H9 (cell line): ENCODE measurements at regions not wholly inside any gene's neighbourhood (a gene's known extent, or its start where the extent isn't known, plus 50 kb on each side); places are given as distances from the start of the nearest gene placed in this dataset.
A peak's percentile ranks its signal among the peaks of the same experiment; 100 is the strongest.

ENCODE experiments used
- DNase-seq: peaks from one replicate; pipeline ENCODE4 v3.0.0-alpha.2; 2017
- H2AFZ ChIP-seq: one replicate; pipeline ENCODE4 v1.6.1; 2013; ENCODE audit warnings: mild to moderate bottlenecking, low read length, control low read depth, moderate library complexity
- H2AK5ac ChIP-seq: 2 replicates; pipeline ENCODE4 v1.6.1; 2013; ENCODE audit warnings: low read length, control low read depth, mixed read lengths; ENCODE audit not compliant: insufficient read length
- H2BK120ac ChIP-seq: one replicate; pipeline ENCODE4 v1.6.1; 2013; ENCODE audit warnings: low read depth, mild to moderate bottlenecking, low read length, control low read depth, inconsistent platforms; ENCODE audit not compliant: poor library complexity, severe bottlenecking
- H2BK12ac ChIP-seq: 2 replicates; pipeline ENCODE4 v1.6.1; 2013; ENCODE audit warnings: low read length, control low read depth, mixed read lengths, low read depth; ENCODE audit not compliant: insufficient read length
- H2BK15ac ChIP-seq: 2 replicates; pipeline ENCODE4 v1.6.1; 2013; ENCODE audit warnings: low read depth, low read length, control low read depth
- H2BK20ac ChIP-seq: one replicate; pipeline ENCODE4 v1.6.1; 2013; ENCODE audit warnings: low read depth, mild to moderate bottlenecking, low read length, control low read depth, inconsistent platforms; ENCODE audit not compliant: poor library complexity, severe bottlenecking
- H2BK5ac ChIP-seq: 2 replicates; pipeline ENCODE4 v1.6.1; 2013; ENCODE audit warnings: low read length, control low read depth, mixed read lengths; ENCODE audit not compliant: insufficient read length
- H3K14ac ChIP-seq: 2 replicates; pipeline ENCODE4 v1.6.1; 2013; ENCODE audit warnings: low read length, control low read depth; ENCODE audit not compliant: insufficient read depth
- H3K18ac ChIP-seq: 2 replicates; pipeline ENCODE4 v1.6.1; 2013; ENCODE audit warnings: low read depth, mild to moderate bottlenecking, mixed read lengths, low read length, control low read depth; ENCODE audit not compliant: insufficient read length
- H3K23ac ChIP-seq: 2 replicates; pipeline ENCODE4 v1.6.1; 2013; ENCODE audit warnings: low read length, control low read depth, mixed read lengths, low read depth; ENCODE audit not compliant: insufficient read length
- H3K23me2 ChIP-seq: 2 replicates; pipeline ENCODE4 v1.6.1; 2013; ENCODE audit warnings: low read depth, mild to moderate bottlenecking, mixed read lengths, low read length, control low read depth; ENCODE audit not compliant: insufficient read length, poor library complexity, severe bottlenecking
- H3K27ac ChIP-seq: 2 replicates; pipeline ENCODE4 v1.5.1; 2013; ENCODE audit warnings: low read length, control low read depth, mixed read lengths, low read depth; ENCODE audit not compliant: insufficient read length
- H3K27me3 ChIP-seq: 2 replicates; pipeline ENCODE4 v1.6.1; 2013; ENCODE audit warnings: low read length, control low read depth, inconsistent platforms; ENCODE audit not compliant: insufficient read depth
- H3K4ac ChIP-seq: 2 replicates; pipeline ENCODE4 v1.6.1; 2013; ENCODE audit warnings: low read depth, mild to moderate bottlenecking, control low read depth, inconsistent platforms, low read length, moderate library complexity
- H3K4me1 ChIP-seq: 2 replicates; pipeline ENCODE4 v1.6.1; 2013; ENCODE audit warnings: low read length, control low read depth, inconsistent platforms; ENCODE audit not compliant: insufficient read depth
- H3K4me2 ChIP-seq: 2 replicates; pipeline ENCODE4 v1.6.1; 2013; ENCODE audit warnings: low read length, control low read depth, mixed read lengths; ENCODE audit not compliant: insufficient read length, insufficient read depth
- H3K56ac ChIP-seq: 2 replicates; pipeline ENCODE4 v1.6.1; 2013; ENCODE audit warnings: low read depth, mild to moderate bottlenecking, mixed read lengths, low read length, control low read depth; ENCODE audit not compliant: insufficient read length
- H3K79me1 ChIP-seq: 2 replicates; pipeline ENCODE4 v1.6.1; 2013; ENCODE audit warnings: low read depth, mild to moderate bottlenecking, moderate library complexity, low read length, control low read depth, inconsistent platforms; ENCODE audit not compliant: insufficient read depth, poor library complexity, severe bottlenecking
- H3K79me2 ChIP-seq: 2 replicates; pipeline ENCODE4 v1.6.1; 2013; ENCODE audit warnings: low read length, control low read depth, inconsistent platforms; ENCODE audit not compliant: insufficient read depth
- H3K9ac ChIP-seq: 2 replicates; pipeline ENCODE4 v1.6.1; 2013; ENCODE audit warnings: low read length, control low read depth, mixed read lengths; ENCODE audit not compliant: insufficient read length; ENCODE audit errors: extremely low read depth
- H3K9me3 ChIP-seq: one replicate; pipeline ENCODE4 v1.6.1; 2013; ENCODE audit warnings: low read depth, low read length, inconsistent platforms; ENCODE audit not compliant: control insufficient read depth
- H3T11ph ChIP-seq: one replicate; pipeline ENCODE4 v1.6.1; 2013; ENCODE audit warnings: mild to moderate bottlenecking, low read length, control low read depth, inconsistent platforms
- H4K20me1 ChIP-seq: one replicate; pipeline ENCODE4 v1.6.1; 2013; ENCODE audit not compliant: control insufficient read depth, insufficient read length, insufficient read depth
- H4K5ac ChIP-seq: 2 replicates; pipeline ENCODE4 v1.6.1; 2013; ENCODE audit warnings: low read depth, mild to moderate bottlenecking, mixed read lengths, low read length, control low read depth; ENCODE audit not compliant: insufficient read length
- H4K8ac ChIP-seq: replicated peaks from 2 replicates; pipeline ENCODE4 v1.6.1; 2013; ENCODE audit warnings: low read length, control low read depth, mixed read lengths, low read depth; ENCODE audit not compliant: insufficient read length
- H4K91ac ChIP-seq: 2 replicates; pipeline ENCODE4 v1.6.1; 2013; ENCODE audit warnings: low read depth, mild to moderate bottlenecking, moderate library complexity, mixed read lengths, low read length, control low read depth; ENCODE audit not compliant: insufficient read length
- H3K27ac Mint-ChIP-seq, 3 experiments: 2 replicates in 2 of 3; 3 replicates in 1 of 3; pipeline ENCODE4 v1.8.0; 2020 to 2021; ENCODE audit warnings: mixed read lengths in 3 of 3, mild to moderate bottlenecking in 1 of 3, moderate library complexity in 1 of 3
- H3K27me3 Mint-ChIP-seq: 2 replicates; pipeline ENCODE4 v1.8.0; 2021; ENCODE audit warnings: low read depth, mild to moderate bottlenecking, moderate library complexity, mixed read lengths
- H3K36me3 Mint-ChIP-seq, 3 experiments: 2 replicates in 2 of 3; 3 replicates in 1 of 3; pipeline ENCODE4 v1.8.0; 2020 to 2021; ENCODE audit warnings: low read depth in 3 of 3, mixed read lengths in 3 of 3; ENCODE audit not compliant: insufficient read depth in 1 of 3
- H3K4me1 Mint-ChIP-seq, 2 experiments: 2 replicates each; pipeline ENCODE4 v1.8.0; 2020; ENCODE audit warnings: mixed read lengths in 2 of 2
- H3K4me3 Mint-ChIP-seq, 2 experiments: 2 replicates in 1 of 2; 3 replicates in 1 of 2; pipeline ENCODE4 v1.8.0; 2020 to 2021; ENCODE audit warnings: mild to moderate bottlenecking in 2 of 2, mixed read lengths in 2 of 2, moderate library complexity in 1 of 2
- H3K9me3 Mint-ChIP-seq, 2 experiments: 2 replicates in 1 of 2; 3 replicates in 1 of 2; pipeline ENCODE4 v1.8.0; 2020; ENCODE audit warnings: mild to moderate bottlenecking in 2 of 2, mixed read lengths in 2 of 2, moderate library complexity in 1 of 2
- CTCF ChIP-seq: fragments of 200-600 bp; sonication (generic); conservative IDR thresholded peaks from 3 replicates; pipeline ENCODE4 v1.8.0; 2021; ENCODE audit warnings: antibody characterized with exemption, mild to moderate bottlenecking
- WGBS: extraction: QIAGEN DNeasy Blood & Tissue Kit; methylation state at CpG from one replicate; pipeline ENCODE4 v1.1.7; 2013; ENCODE audit warnings: missing lambda C conversion rate, low lambda C conversion rate, mixed read lengths; ENCODE audit not compliant: insufficient read length; ENCODE audit errors: extremely low coverage; 5-methylcytosine and 5-hydroxymethylcytosine counted together

GRCh38 chr9:110126499-110126941 is 81.4 kb downstream of the C9orf152 start:
- H3K4ac ChIP-seq = no peak overlapping the region
- H4K91ac ChIP-seq = no peak overlapping the region
- peaks cover 0 to under 1% (median 0%) of the 10 kb centered on the region in 3 experiments; a peak in 2 of 7 replicates for H3K36me3 Mint-ChIP-seq
- peak overlapping the region in 2 of 3 experiments; percentile 38 to 95; a peak in 5 of 7 replicates for H3K27ac Mint-ChIP-seq
- H3K4me1 ChIP-seq = peaks cover 40% of the 10 kb centered on the region
- H3K79me2 ChIP-seq = peaks cover 7% of the 10 kb centered on the region; the same call in 1 of the 2 replicates
- TF ChIP-seq CTCF = no peak
- no peak overlapping the region for H4K8ac ChIP-seq
- no peaks in the 10 kb centered on the region for H3K23me2 ChIP-seq
- no peak overlapping the region for H4K5ac ChIP-seq
- no peaks in the 10 kb centered on the region for H3K9me3 Mint-ChIP-seq
- no peaks in the 10 kb centered on the region for H3K27me3 ChIP-seq
- H2BK12ac ChIP-seq = no peak overlapping the region
- no CpG with 5 or more reads among the region's 7 CpGs for WGBS
- H2BK120ac ChIP-seq = no peak overlapping the region
- no peak overlapping the region for H2BK15ac ChIP-seq
- H3K14ac ChIP-seq = no peak overlapping the region
- DNase-seq = no peak
- H2AFZ ChIP-seq = no peak overlapping the region
- H3K56ac ChIP-seq = no peak overlapping the region
- no peaks in the 10 kb centered on the region for H4K20me1 ChIP-seq
- no peak overlapping the region for H3K4me2 ChIP-seq
- H3K4me1 Mint-ChIP-seq = peaks cover 90 to 92% of the 10 kb centered on the region in 2 experiments
- H3K9ac ChIP-seq = no peak overlapping the region
- no peaks in the 10 kb centered on the region for H3K79me1 ChIP-seq
- H3K9me3 ChIP-seq = no peaks in the 10 kb centered on the region
- no peak overlapping the region for H3K27ac ChIP-seq
- H3T11ph ChIP-seq = no peak overlapping the region
- H2BK20ac ChIP-seq = no peak overlapping the region
- H3K18ac ChIP-seq = no peak overlapping the region
- H3K23ac ChIP-seq = no peak overlapping the region
- H2BK5ac ChIP-seq = no peak overlapping the region
- no peaks in the 10 kb centered on the region; the same call in 1 of the 2 replicates for H3K27me3 Mint-ChIP-seq
- H3K4me3 Mint-ChIP-seq = peak overlapping the region in 1 of 2 experiments; percentile 30; a peak in 1 of 5 replicates
- H2AK5ac ChIP-seq = no peak overlapping the region
